Gastrocnemius medialis (tissue), 4 donors: ENCODE measurements at regions not wholly inside any gene's neighbourhood (a gene's known extent, or its start where the extent isn't known, plus 50 kb on each side); places are given as distances from the start of the nearest gene placed in this dataset.

Experiments
- POLR2A ChIP-seq, 2 donors: fragments of 450-650 bp; IDR thresholded peaks; one replicate each; pipeline ENCODE4 v1.6.1; 2017; ENCODE audit warnings: antibody characterized with exemption in 2 of 2, mild to moderate bottlenecking in 2 of 2, moderate library complexity in 2 of 2
- TF ChIP-seq, protein P1 (sequence below), 5 experiments: fragments of 450-650 bp in 3 of 5; fragments of 200-600 bp in 2 of 5; sonication (generic) in 2 of 5; IDR thresholded peaks in 4 of 5; conservative IDR thresholded peaks in 1 of 5; 1 replicate in 4 of 5; 2 replicates in 1 of 5; pipeline ENCODE4 v1.5.1; 2016 to 2019; ENCODE audit warnings: antibody characterized with exemption in 5 of 5, mild to moderate bottlenecking in 3 of 5, moderate library complexity in 3 of 5

DNA sequence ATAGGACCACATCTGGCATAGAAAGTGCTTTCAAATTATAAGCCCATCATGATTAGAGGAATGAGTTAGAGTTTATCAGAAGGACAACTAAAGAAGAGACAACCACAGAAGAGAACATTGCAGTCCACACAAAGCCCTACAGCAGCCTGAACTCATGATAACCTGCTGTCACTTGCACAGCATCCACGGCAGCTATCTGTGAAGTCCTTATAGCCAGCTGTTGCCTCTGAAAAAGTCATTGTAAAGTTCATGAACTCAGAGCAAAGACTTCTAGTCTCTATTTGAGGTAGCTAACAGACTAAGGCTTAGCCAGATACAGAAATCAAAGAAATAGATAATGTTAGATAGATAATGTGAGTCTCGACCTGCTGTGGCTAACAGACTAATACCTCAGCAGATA, 450.0 kb downstream of the KLF5 start:
- TF ChIP-seq, protein P1, sequence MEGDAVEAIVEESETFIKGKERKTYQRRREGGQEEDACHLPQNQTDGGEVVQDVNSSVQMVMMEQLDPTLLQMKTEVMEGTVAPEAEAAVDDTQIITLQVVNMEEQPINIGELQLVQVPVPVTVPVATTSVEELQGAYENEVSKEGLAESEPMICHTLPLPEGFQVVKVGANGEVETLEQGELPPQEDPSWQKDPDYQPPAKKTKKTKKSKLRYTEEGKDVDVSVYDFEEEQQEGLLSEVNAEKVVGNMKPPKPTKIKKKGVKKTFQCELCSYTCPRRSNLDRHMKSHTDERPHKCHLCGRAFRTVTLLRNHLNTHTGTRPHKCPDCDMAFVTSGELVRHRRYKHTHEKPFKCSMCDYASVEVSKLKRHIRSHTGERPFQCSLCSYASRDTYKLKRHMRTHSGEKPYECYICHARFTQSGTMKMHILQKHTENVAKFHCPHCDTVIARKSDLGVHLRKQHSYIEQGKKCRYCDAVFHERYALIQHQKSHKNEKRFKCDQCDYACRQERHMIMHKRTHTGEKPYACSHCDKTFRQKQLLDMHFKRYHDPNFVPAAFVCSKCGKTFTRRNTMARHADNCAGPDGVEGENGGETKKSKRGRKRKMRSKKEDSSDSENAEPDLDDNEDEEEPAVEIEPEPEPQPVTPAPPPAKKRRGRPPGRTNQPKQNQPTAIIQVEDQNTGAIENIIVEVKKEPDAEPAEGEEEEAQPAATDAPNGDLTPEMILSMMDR (IDR thresholded peaks at IDR 0.05 in 4 of 5, conservative IDR thresholded peaks at IDR 0.05 in 1 of 5): no peak
- no peak for TF ChIP-seq POLR2A (IDR thresholded peaks at IDR 0.05)
